Dermis blood vessel endothelial cell (primary cell): ENCODE measurements at regions not wholly inside any gene's neighbourhood (a gene's known extent, or its start where the extent isn't known, plus 50 kb on each side); places are given as distances from the start of the nearest gene placed in this dataset.
"Not testable (repeated sequence)": the region's sequence is repeated elsewhere in the genome, so short reads cannot be mapped to it uniquely, and the experiment has no call there.

Experiments
- DNase-seq: peaks from one replicate; pipeline ENCODE4 v3.0.0; 2010

- not testable (repeated sequence) for DNase-seq
Measured at GRCh38 chr1:221591250-221591649, 150.6 kb downstream of the DUSP10 start.

- DNase-seq: no peak
Measured at GRCh38 chr1:221594576-221594975, 147.3 kb downstream of the DUSP10 start.

- no peak for DNase-seq
Measured at GRCh38 chr1:221598122-221598521, 143.8 kb downstream of the DUSP10 start.

DNA sequence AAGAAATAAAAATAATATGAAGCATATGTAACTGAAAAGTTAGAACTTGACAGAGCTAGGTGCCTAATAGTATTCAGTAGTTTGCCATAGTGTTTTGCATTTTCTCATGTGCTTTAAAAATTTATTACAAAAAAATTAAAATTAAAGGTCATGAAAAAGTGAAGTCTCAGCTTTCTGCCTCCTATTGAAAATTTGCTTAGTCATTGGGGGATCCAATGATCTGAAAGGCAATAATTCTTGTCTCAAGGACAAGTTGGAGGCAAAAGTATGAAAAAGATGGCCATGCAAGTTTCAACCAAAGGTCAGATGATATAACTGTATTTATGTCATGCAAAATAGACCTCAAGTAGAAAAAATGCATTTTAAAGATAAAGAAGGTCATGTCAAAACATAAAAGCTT lies 140.7 kb downstream of the DUSP10 start:
- DNase-seq: no peak

DNA sequence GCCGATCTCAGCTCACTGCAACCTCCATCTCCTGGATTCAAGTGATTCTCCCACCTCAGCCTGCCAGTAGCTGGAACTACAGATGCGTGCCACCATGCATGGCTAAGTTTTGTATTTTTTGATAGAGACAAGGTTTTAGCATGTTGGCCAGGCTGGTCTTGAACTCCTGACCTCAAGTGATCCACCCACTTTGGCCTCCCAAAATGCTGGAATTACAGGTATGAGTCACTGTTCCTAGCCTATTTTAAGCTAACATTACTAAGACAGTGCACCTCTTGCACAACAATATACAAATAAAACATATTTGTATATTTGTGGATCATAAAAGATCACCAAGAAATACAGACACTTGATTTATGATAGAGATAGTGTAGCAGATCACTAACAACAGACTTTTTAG lies 139.1 kb downstream of the DUSP10 start:
- DNase-seq: no peak

DNA sequence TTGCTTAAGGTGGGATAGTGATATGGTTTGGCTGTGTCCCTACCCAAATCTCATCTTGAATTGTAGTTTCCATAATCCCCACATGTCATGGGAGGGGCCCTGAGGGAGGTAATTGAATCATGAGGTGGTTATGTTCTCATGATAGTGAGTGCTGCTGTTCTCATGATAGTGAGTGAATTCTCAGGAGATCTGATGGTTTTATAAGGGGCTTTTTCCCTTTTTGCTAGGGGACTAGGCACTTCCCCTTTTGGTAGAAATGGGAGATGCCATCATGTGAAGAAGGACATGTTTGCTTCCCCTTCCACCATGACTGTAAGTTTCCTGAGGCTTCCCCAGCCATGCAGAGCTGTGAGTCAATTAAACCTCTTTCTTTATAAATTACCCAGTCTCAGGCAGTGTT lies 137.5 kb downstream of the DUSP10 start:
- DNase-seq: not testable (repeated sequence)

GRCh38 chr1:221604948-221605347 lies 136.9 kb downstream of the DUSP10 start:
- no peak for DNase-seq

GRCh38 chr1:221605569-221605968 lies 136.3 kb downstream of the DUSP10 start:
- no peak for DNase-seq

- DNase-seq: no peak
Measured at GRCh38 chr1:221606256-221606655, 135.6 kb downstream of the DUSP10 start.

- DNase-seq: no peak
Measured at GRCh38 chr1:221608835-221609320, 133.0 kb downstream of the DUSP10 start.

- DNase-seq: no peak
Measured at GRCh38 chr1:221611656-221612046, 130.2 kb downstream of the DUSP10 start.

DNA sequence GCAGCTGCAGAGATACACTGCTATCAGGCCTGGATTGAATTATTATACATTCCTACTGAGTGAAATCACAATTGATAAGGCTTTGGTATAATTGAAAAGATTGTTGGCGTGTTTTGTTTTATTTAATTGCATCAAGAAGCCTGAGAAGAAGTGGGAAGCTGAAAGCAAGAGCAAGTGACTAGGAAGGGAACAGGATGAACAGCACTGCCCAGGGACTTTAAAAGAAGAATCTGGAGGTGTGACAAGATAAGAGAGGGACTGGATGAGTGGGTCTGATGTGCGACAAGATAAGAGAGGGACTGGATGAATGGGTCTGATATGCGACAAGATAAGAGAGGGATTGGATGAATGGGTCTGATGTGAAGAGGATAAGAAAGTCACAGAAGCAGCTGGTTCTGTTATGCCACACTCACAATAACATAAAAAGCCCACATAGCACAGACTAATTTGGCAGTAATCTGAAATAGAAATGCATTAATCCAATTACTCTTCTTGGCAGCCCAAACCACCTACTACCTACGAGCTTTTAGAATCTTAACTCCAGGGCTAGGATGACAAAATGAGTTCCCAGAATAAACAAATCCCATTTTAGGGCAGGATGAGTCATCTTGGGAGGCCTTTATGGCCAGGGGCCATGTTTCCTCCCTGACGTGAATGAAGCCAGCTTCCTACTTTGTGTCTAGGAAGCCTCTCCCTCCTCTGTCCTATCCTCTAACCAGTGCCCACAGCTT lies 129.7 kb downstream of the DUSP10 start:
- DNase-seq: peak; percentile 20

DNA sequence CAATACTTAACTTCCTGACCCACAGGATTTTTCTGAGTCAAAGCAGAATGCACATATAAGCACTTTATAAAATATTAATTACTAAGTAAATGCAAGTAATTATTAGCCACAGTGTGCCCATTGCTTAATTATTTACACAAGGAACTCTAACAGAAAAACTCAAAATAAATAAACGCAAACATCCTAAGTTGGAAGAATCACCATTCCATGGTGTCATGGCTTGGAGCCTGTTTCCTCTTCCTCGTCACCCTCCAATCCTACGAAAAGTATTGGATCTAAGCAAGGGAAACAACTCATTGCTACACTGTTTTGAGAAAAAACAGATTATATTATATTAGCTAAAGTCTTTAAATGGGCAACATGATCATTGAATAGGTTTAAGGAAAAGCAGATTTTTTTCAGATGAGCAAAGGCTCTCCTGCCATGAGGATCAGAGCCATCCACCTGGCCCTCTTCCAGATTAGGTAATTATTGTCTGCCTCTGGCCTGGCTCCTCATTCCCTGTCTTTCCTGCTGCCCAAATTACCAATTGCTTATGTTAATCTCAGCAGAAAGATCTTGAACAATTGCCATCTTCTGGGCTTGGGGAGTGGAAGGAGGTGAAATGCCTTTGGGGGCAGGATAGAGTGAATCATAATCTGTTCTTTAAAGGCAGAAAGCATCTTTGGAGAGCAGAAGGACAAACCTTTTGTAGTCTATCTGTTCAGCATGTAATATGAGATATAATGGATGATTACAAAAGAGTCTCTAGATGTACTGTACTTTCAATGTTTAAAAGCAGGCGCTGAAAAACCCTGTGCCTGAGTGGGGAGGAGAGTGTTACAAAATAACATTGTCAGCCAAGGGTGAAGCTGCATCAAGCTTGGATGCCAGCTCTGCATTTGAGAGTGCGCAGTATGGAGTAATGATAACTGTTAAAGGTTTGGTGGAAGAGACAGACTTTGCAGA lies 121.2 kb downstream of the DUSP10 start:
- no peak for DNase-seq

- no peak for DNase-seq
Measured at GRCh38 chr1:221621683-221622082, 120.2 kb downstream of the DUSP10 start.

- no peak for DNase-seq
Measured at GRCh38 chr1:221622389-221622788, 119.5 kb downstream of the DUSP10 start.

- no peak for DNase-seq
Measured at GRCh38 chr1:221625026-221625425, 116.9 kb downstream of the DUSP10 start.

GRCh38 chr1:221626041-221626440 lies 115.8 kb downstream of the DUSP10 start:
- DNase-seq: no peak

GRCh38 chr1:221630236-221630635 lies 111.7 kb downstream of the DUSP10 start:
- no peak for DNase-seq

- no peak for DNase-seq
Measured at GRCh38 chr1:221631556-221631955, 110.3 kb downstream of the DUSP10 start.

GRCh38 chr1:221632072-221632471 lies 109.8 kb downstream of the DUSP10 start:
- no peak for DNase-seq

DNA sequence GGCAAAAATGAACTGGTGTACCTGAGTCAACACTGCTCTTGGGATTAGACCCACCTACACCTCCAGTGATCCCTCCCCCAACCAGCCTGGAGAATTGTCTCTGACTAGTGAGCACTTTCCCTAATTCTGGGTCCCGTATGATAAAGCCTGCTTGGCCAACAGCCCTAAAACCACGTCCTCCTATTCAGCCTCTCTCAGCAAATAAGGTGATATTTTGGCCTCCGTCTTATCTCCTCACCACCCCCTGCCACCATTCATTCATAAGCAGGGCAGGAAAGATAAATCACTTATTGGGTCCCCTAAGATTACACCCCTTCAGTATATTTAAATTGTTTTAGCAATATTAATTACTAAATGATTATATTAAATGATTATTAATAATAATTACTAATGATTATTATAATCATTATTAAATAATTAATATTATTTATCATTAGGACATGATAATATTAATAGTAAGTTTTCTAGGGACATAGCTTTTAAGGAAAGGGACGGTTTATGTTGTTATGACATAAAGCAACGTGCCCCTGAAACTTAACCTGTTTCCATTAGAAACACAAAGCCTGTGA lies 108.0 kb downstream of the DUSP10 start:
- no peak for DNase-seq

DNA sequence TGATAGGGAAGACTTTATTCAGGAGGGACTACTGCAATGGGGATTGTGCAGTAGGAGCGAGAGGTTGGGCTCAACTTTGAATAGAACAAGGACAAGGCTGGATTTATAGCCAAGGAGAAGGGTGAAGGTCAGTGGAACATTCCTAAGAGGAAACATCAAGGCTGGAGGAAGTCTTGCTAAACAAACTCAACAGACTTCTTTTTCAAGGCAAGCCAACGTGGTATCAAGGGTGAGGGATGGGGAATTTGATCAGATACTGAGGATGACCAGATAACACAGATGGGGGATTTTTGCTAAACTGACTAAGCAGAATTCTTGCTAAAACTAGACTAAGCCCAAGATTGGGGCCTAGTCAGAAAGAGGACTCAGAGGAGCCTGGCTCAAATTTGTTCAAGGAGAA lies 107.3 kb downstream of the DUSP10 start:
- no peak for DNase-seq

DNA sequence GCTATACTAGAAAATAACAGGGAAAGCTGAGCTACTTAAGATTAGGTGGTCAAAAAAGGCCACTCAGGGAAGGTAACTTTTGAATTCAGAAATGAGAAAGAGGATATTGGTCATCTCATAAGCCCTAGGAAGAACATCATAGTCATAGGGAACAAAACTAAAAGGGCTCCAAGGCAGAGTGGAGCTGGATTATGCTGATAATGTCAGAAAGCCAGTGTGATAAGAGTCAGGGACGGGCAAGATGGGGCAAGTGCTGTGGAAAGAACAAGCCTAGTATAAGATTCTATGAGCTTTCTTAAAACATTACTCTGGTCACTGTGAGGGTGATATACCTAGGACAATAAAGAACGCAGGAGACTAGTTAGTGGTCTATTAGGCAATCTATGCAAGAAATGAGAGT lies 106.6 kb downstream of the DUSP10 start:
- no peak for DNase-seq
